ENCODE measurements at regions not wholly inside any gene's neighbourhood (a gene's known extent, or its start where the extent isn't known, plus 50 kb on each side); places are given as distances from the start of the nearest gene placed in this dataset.

- Histone ChIP-seq H3K9ac (ENCODE audit: control insufficient read depth, insufficient read depth, low read length) (no peak overlapping the region), H3K36me3 (ENCODE audit: control insufficient read depth in 2 of 2, insufficient read depth in 2 of 2, low read length in 1 of 2) (no peaks in the 10 kb centered on the region), H3K9me3 (replicated peaks; ENCODE audit: control insufficient read depth, insufficient read depth, low read length) (peaks cover 1% of the 10 kb centered on the region; the same call in 2 of the 3 replicates), H2AFZ (ENCODE audit: control insufficient read depth, low read depth, low read length) (no peak overlapping the region), H3K79me2 (ENCODE audit: control insufficient read depth, insufficient read depth, low read length) (no peaks in the 10 kb centered on the region), H3K4me2 (ENCODE audit: control insufficient read depth, insufficient read depth) (no peak overlapping the region), H3K27me3 (replicated peaks in 1 of 2; ENCODE audit: control insufficient read depth in 2 of 2, insufficient read depth in 2 of 2, low read length in 1 of 2) (no peaks in the 10 kb centered on the region), H3K27ac (ENCODE audit: control insufficient read depth, insufficient read depth) (no peak overlapping the region), H3K4me1 (ENCODE audit: control insufficient read depth, insufficient read depth, low read length) (no peaks in the 10 kb centered on the region), H4K20me1 (ENCODE audit: control insufficient read depth, insufficient read depth) (no peaks in the 10 kb centered on the region), H3K4me3 (no peak overlapping the region)
- no peak for FAIRE-seq
- no TSS peak for BruUV-seq (replicated peaks)
- WGBS (ENCODE audit: insufficient coverage, insufficient replicate concordance, low lambda C conversion rate, missing lambda C conversion rate): 0% methylated on average over 1 of the region's 1 CpG
- ATAC-seq: no peak
- ChIA-PET RAD21 (ENCODE audit: unreplicated experiment) (no interaction called here), SMC1A (ENCODE audit: uncharacterized antibody, unreplicated experiment) (interaction anchor here (0.8 to 7.5 kb wide), 6 partner anchors 12 to 44 kb away, joined by 3 to 54 read pairs (median 16); no protein-coding TSS in a partner anchor), POLR2A (no interaction called here), CTCF (interaction anchor here (0.6 to 2.8 kb wide), 4 partner anchors 10 to 28 kb away, joined by 3 to 9 read pairs (median 7); no protein-coding TSS in a partner anchor)
- no peak for DNase-seq (ENCODE audit: low read depth, low spot score)
- intact Hi-C loops (cut with micrococcal nuclease; ENCODE audit: unreplicated experiment): no loop called here
- in situ Hi-C loops (cut with MboI): no loop called here
- no peak for TF ChIP-seq CHD1 (IDR thresholded peaks at IDR 0.05; ENCODE audit: low read depth, low read length)
- TF ChIP-seq EZH2 (IDR thresholded peaks at IDR 0.05; ENCODE audit: borderline replicate concordance, control insufficient read depth, low read depth, low read length): no peak
- TF ChIP-seq, protein P1, sequence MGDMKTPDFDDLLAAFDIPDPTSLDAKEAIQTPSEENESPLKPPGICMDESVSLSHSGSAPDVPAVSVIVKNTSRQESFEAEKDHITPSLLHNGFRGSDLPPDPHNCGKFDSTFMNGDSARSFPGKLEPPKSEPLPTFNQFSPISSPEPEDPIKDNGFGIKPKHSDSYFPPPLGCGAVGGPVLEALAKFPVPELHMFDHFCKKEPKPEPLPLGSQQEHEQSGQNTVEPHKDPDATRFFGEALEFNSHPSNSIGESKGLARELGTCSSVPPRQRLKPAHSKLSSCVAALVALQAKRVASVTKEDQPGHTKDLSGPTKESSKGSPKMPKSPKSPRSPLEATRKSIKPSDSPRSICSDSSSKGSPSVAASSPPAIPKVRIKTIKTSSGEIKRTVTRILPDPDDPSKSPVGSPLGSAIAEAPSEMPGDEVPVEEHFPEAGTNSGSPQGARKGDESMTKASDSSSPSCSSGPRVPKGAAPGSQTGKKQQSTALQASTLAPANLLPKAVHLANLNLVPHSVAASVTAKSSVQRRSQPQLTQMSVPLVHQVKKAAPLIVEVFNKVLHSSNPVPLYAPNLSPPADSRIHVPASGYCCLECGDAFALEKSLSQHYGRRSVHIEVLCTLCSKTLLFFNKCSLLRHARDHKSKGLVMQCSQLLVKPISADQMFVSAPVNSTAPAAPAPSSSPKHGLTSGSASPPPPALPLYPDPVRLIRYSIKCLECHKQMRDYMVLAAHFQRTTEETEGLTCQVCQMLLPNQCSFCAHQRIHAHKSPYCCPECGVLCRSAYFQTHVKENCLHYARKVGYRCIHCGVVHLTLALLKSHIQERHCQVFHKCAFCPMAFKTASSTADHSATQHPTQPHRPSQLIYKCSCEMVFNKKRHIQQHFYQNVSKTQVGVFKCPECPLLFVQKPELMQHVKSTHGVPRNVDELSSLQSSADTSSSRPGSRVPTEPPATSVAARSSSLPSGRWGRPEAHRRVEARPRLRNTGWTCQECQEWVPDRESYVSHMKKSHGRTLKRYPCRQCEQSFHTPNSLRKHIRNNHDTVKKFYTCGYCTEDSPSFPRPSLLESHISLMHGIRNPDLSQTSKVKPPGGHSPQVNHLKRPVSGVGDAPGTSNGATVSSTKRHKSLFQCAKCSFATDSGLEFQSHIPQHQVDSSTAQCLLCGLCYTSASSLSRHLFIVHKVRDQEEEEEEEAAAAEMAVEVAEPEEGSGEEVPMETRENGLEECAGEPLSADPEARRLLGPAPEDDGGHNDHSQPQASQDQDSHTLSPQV (IDR thresholded peaks at IDR 0.05): no peak
- TF ChIP-seq GATAD2B (conservative IDR thresholded peaks at IDR 0.05; ENCODE audit: low read depth): no peak
- TF ChIP-seq, protein P2, sequence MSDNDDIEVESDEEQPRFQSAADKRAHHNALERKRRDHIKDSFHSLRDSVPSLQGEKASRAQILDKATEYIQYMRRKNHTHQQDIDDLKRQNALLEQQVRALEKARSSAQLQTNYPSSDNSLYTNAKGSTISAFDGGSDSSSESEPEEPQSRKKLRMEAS (IDR thresholded peaks at IDR 0.05; ENCODE audit: low read depth, low read length): no peak
- TF ChIP-seq SRF (IDR thresholded peaks at IDR 0.05; ENCODE audit: low read depth in 2 of 2, low read length in 2 of 2): no peak
- TF ChIP-seq TARDBP (IDR thresholded peaks at IDR 0.05; ENCODE audit: borderline replicate concordance): no peak
- TF ChIP-seq NBN (IDR thresholded peaks at IDR 0.05): no peak
- TF ChIP-seq IRF3 (IDR thresholded peaks at IDR 0.05): no peak
- TF ChIP-seq, protein P3, sequence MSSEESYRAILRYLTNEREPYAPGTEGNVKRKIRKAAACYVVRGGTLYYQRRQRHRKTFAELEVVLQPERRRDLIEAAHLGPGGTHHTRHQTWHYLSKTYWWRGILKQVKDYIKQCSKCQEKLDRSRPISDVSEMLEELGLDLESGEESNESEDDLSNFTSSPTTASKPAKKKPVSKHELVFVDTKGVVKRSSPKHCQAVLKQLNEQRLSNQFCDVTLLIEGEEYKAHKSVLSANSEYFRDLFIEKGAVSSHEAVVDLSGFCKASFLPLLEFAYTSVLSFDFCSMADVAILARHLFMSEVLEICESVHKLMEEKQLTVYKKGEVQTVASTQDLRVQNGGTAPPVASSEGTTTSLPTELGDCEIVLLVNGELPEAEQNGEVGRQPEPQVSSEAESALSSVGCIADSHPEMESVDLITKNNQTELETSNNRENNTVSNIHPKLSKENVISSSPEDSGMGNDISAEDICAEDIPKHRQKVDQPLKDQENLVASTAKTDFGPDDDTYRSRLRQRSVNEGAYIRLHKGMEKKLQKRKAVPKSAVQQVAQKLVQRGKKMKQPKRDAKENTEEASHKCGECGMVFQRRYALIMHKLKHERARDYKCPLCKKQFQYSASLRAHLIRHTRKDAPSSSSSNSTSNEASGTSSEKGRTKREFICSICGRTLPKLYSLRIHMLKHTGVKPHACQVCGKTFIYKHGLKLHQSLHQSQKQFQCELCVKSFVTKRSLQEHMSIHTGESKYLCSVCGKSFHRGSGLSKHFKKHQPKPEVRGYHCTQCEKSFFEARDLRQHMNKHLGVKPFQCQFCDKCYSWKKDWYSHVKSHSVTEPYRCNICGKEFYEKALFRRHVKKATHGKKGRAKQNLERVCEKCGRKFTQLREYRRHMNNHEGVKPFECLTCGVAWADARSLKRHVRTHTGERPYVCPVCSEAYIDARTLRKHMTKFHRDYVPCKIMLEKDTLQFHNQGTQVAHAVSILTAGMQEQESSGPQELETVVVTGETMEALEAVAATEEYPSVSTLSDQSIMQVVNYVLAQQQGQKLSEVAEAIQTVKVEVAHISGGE (CRISPR knock-in tag; IDR thresholded peaks at IDR 0.05): no peak
- TF ChIP-seq MEF2B (IDR thresholded peaks at IDR 0.05; ENCODE audit: partially characterized antibody, poor library complexity, severe bottlenecking): no peak
- TF ChIP-seq SIN3A (IDR thresholded peaks at IDR 0.05; ENCODE audit: low read depth, low read length): no peak
- TF ChIP-seq ZNF384 (IDR thresholded peaks at IDR 0.05; ENCODE audit: borderline replicate concordance, low read depth, low read length): no peak
- TF ChIP-seq RB1 (IDR thresholded peaks at IDR 0.05; ENCODE audit: borderline replicate concordance): no peak
- no peak for TF ChIP-seq RUNX3 (IDR thresholded peaks at IDR 0.05; ENCODE audit: low read length)
- TF ChIP-seq POLR2A (IDR thresholded peaks at IDR 0.05; ENCODE audit: low read depth, low read length): no peak
Observed at GRCh38 chr20:6664574-6664973, 102.9 kb upstream of the BMP2 start.

Measured in GM12878 (cell line).